GM12878 (cell line): ENCODE measurements at regions not wholly inside any gene's neighbourhood (a gene's known extent, or its start where the extent isn't known, plus 50 kb on each side); places are given as distances from the start of the nearest gene placed in this dataset.

ENCODE experiments used
- CEBPB ChIP-seq, 2 experiments: fragments of 150-350 bp in 1 of 2; IDR thresholded peaks; 2 replicates each; pipeline ENCODE4 v1.6.1; 2012 to 2014; ENCODE audit warnings: low read depth in 2 of 2, low read length in 2 of 2, borderline replicate concordance in 1 of 2, inconsistent platforms in 1 of 2
- NFIC ChIP-seq: IDR thresholded peaks from 2 replicates; pipeline ENCODE4 v1.6.1; 2012; ENCODE audit warnings: low read depth, mild to moderate bottlenecking, inconsistent platforms, low read length, moderate library complexity
- POU2F2 ChIP-seq: IDR thresholded peaks from 3 replicates; pipeline ENCODE4 v1.6.1; 2011; ENCODE audit warnings: low read depth, mild to moderate bottlenecking, low read length, borderline replicate concordance
- RUNX3 ChIP-seq: IDR thresholded peaks from 2 replicates; pipeline ENCODE4 v1.6.1; 2012; ENCODE audit warnings: low read length, inconsistent platforms
- ZNF207 ChIP-seq: fragments of 450-650 bp; IDR thresholded peaks from 2 replicates; pipeline ENCODE4 v1.6.1; 2014; ENCODE audit warnings: antibody characterized with exemption, mild to moderate bottlenecking, borderline replicate concordance
- TF ChIP-seq, protein P1 (sequence below): IDR thresholded peaks from 2 replicates; pipeline ENCODE4 v1.6.1; 2012; ENCODE audit warnings: mild to moderate bottlenecking, low read depth, low read length
- TF ChIP-seq, protein P2 (sequence below), 3 experiments: IDR thresholded peaks in 2 of 3; conservative IDR thresholded peaks in 1 of 3; 2 replicates each; pipeline ENCODE4 v1.5.1; 2011; ENCODE audit warnings: low read depth in 3 of 3, low read length in 3 of 3, mild to moderate bottlenecking in 3 of 3, control low read depth in 2 of 3, moderate library complexity in 2 of 3, inconsistent platforms in 1 of 3, mixed read lengths in 1 of 3; ENCODE audit not compliant: control insufficient read depth in 2 of 3, insufficient read depth in 1 of 3; ENCODE audit errors: extremely low read depth in 1 of 3
- TF ChIP-seq, protein P3 (sequence below): fragments of 450-650 bp; IDR thresholded peaks from 2 replicates; pipeline ENCODE4 v1.6.1; 2017; ENCODE audit warnings: antibody characterized with exemption, mild to moderate bottlenecking, moderate library complexity
- TF ChIP-seq, protein P4 (sequence below): IDR thresholded peaks from 2 replicates; pipeline ENCODE4 v1.6.1; 2012; ENCODE audit warnings: low read depth, low read length, improper control_type of control experiment

DNA sequence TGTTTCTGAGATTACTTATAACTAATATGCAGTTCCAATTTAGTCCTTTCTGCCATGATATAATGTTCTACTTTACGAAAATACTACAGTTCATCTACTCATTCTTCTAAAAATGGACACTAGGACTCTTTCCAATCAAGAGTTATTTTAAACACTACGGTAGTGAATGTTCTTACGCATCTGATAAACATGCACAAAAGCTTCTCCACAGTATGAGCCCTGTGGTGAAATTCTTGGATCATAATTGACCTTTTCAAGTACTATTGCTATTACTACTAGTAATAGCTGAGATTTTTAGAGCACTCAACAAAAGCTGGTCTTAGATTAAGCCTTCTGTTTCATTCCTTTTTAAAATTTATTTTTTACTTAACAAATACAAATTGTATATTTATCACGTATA, 106.4 kb downstream of the CH25H start (continued):
- TF ChIP-seq, protein P1, sequence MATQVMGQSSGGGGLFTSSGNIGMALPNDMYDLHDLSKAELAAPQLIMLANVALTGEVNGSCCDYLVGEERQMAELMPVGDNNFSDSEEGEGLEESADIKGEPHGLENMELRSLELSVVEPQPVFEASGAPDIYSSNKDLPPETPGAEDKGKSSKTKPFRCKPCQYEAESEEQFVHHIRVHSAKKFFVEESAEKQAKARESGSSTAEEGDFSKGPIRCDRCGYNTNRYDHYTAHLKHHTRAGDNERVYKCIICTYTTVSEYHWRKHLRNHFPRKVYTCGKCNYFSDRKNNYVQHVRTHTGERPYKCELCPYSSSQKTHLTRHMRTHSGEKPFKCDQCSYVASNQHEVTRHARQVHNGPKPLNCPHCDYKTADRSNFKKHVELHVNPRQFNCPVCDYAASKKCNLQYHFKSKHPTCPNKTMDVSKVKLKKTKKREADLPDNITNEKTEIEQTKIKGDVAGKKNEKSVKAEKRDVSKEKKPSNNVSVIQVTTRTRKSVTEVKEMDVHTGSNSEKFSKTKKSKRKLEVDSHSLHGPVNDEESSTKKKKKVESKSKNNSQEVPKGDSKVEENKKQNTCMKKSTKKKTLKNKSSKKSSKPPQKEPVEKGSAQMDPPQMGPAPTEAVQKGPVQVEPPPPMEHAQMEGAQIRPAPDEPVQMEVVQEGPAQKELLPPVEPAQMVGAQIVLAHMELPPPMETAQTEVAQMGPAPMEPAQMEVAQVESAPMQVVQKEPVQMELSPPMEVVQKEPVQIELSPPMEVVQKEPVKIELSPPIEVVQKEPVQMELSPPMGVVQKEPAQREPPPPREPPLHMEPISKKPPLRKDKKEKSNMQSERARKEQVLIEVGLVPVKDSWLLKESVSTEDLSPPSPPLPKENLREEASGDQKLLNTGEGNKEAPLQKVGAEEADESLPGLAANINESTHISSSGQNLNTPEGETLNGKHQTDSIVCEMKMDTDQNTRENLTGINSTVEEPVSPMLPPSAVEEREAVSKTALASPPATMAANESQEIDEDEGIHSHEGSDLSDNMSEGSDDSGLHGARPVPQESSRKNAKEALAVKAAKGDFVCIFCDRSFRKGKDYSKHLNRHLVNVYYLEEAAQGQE: no peak
- TF ChIP-seq, protein P2, sequence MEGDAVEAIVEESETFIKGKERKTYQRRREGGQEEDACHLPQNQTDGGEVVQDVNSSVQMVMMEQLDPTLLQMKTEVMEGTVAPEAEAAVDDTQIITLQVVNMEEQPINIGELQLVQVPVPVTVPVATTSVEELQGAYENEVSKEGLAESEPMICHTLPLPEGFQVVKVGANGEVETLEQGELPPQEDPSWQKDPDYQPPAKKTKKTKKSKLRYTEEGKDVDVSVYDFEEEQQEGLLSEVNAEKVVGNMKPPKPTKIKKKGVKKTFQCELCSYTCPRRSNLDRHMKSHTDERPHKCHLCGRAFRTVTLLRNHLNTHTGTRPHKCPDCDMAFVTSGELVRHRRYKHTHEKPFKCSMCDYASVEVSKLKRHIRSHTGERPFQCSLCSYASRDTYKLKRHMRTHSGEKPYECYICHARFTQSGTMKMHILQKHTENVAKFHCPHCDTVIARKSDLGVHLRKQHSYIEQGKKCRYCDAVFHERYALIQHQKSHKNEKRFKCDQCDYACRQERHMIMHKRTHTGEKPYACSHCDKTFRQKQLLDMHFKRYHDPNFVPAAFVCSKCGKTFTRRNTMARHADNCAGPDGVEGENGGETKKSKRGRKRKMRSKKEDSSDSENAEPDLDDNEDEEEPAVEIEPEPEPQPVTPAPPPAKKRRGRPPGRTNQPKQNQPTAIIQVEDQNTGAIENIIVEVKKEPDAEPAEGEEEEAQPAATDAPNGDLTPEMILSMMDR (IDR thresholded peaks at IDR 0.05 in 2 of 3, conservative IDR thresholded peaks at IDR 0.05 in 1 of 3; ENCODE audit: control insufficient read depth in 2 of 3, extremely low read depth in 1 of 3, insufficient read depth in 1 of 3, low read depth in 3 of 3, low read length in 3 of 3): no peak
- TF ChIP-seq, protein P3, sequence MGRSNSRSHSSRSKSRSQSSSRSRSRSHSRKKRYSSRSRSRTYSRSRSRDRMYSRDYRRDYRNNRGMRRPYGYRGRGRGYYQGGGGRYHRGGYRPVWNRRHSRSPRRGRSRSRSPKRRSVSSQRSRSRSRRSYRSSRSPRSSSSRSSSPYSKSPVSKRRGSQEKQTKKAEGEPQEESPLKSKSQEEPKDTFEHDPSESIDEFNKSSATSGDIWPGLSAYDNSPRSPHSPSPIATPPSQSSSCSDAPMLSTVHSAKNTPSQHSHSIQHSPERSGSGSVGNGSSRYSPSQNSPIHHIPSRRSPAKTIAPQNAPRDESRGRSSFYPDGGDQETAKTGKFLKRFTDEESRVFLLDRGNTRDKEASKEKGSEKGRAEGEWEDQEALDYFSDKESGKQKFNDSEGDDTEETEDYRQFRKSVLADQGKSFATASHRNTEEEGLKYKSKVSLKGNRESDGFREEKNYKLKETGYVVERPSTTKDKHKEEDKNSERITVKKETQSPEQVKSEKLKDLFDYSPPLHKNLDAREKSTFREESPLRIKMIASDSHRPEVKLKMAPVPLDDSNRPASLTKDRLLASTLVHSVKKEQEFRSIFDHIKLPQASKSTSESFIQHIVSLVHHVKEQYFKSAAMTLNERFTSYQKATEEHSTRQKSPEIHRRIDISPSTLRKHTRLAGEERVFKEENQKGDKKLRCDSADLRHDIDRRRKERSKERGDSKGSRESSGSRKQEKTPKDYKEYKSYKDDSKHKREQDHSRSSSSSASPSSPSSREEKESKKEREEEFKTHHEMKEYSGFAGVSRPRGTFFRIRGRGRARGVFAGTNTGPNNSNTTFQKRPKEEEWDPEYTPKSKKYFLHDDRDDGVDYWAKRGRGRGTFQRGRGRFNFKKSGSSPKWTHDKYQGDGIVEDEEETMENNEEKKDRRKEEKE: no peak
- TF ChIP-seq, protein P4, sequence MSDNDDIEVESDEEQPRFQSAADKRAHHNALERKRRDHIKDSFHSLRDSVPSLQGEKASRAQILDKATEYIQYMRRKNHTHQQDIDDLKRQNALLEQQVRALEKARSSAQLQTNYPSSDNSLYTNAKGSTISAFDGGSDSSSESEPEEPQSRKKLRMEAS: no peak
- TF ChIP-seq POU2F2 (no peak), CEBPB (IDR thresholded peaks at IDR 0.05; ENCODE audit: borderline replicate concordance in 1 of 2, low read depth in 2 of 2, low read length in 2 of 2) (no peak), NFIC (no peak), RUNX3 (no peak), ZNF207 (no peak)
- TF ChIP-seq, all 136 proteins: peak for 0
